Keratinocyte (primary cell): ENCODE measurements at regions not wholly inside any gene's neighbourhood (a gene's known extent, or its start where the extent isn't known, plus 50 kb on each side); places are given as distances from the start of the nearest gene placed in this dataset.

Experiments used
- EZH2 ChIP-seq: IDR thresholded peaks from one replicate; pipeline ENCODE4 v1.6.1; 2012; ENCODE audit warnings: inconsistent platforms, mild to moderate bottlenecking, low read length, moderate library complexity
- TF ChIP-seq, protein P1 (sequence below), 3 experiments: IDR thresholded peaks in 1 of 3; conservative IDR thresholded peaks in 1 of 3; optimal IDR thresholded peaks in 1 of 3; 2 replicates in 2 of 3; 3 replicates in 1 of 3; pipeline versions ENCODE3 to v1.5.1; 2011; ENCODE audit warnings: low read length in 3 of 3, mild to moderate bottlenecking in 3 of 3, moderate library complexity in 2 of 3, control low read depth in 1 of 3, inconsistent platforms in 1 of 3; ENCODE audit not compliant: insufficient read depth in 2 of 3; ENCODE audit errors: extremely low read depth in 1 of 3

DNA sequence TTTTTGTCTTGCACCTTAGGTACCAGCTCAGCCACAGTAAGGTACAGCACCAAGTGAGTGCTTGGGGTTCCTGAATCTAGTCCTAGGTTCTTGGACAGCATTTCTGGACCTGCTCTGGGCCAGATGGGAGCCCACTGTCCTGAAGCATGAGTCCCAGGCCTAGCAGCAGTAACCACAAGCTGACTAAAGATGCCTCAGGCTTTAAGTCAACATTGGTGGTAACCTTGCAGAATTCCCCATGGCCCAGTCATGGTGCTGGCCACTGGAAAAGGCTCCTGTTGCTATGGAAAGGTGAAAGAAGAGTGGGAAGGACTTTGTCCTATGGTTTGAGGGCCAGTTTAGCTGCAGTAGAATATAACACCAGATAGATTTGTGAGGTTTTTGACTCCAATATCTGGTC, 86.9 kb upstream of the CLEC14A start:
- TF ChIP-seq, protein P1, sequence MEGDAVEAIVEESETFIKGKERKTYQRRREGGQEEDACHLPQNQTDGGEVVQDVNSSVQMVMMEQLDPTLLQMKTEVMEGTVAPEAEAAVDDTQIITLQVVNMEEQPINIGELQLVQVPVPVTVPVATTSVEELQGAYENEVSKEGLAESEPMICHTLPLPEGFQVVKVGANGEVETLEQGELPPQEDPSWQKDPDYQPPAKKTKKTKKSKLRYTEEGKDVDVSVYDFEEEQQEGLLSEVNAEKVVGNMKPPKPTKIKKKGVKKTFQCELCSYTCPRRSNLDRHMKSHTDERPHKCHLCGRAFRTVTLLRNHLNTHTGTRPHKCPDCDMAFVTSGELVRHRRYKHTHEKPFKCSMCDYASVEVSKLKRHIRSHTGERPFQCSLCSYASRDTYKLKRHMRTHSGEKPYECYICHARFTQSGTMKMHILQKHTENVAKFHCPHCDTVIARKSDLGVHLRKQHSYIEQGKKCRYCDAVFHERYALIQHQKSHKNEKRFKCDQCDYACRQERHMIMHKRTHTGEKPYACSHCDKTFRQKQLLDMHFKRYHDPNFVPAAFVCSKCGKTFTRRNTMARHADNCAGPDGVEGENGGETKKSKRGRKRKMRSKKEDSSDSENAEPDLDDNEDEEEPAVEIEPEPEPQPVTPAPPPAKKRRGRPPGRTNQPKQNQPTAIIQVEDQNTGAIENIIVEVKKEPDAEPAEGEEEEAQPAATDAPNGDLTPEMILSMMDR (optimal IDR thresholded peaks at IDR 0.05 in 1 of 3, IDR thresholded peaks at IDR 0.05 in 1 of 3, conservative IDR thresholded peaks at IDR 0.05 in 1 of 3; ENCODE audit: extremely low read depth in 1 of 3, insufficient read depth in 2 of 3, low read length in 3 of 3): no peak
- no peak for TF ChIP-seq EZH2
